HG02981 (cell line): ENCODE measurements at regions not wholly inside any gene's neighbourhood (a gene's known extent, or its start where the extent isn't known, plus 50 kb on each side); places are given as distances from the start of the nearest gene placed in this dataset.

Experiments
- ATAC-seq: cut with Tn5 transposase; IDR thresholded peaks from one replicate; pipeline ENCODE4 v1.9.1; 2021; ENCODE audit warnings: mild to moderate bottlenecking, moderate library complexity; ENCODE audit not compliant: unreplicated experiment

- no peak for ATAC-seq
Observed at GRCh38 chr13:82878536-82878935, 1003.7 kb downstream of the SLITRK1 start.

DNA sequence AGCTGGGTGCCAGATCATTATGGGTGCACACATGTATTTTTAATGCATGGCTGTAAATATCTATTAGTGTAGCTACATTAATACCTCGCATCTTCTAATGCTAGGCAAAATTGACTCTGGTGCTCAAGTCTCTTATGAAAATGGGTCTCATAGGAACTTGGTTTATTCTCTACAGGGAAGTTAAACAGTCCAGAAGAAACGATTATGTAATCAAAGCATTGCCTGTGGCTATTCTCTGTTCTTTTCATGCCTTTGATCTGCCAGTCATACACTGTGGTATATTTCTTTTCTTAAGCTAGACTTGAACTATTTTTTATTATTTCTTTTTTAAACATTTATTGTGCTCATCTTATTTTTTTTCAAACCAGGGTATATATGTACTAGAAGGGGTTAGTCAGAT, 1015.0 kb downstream of the SLITRK1 start:
- ATAC-seq: no peak

DNA sequence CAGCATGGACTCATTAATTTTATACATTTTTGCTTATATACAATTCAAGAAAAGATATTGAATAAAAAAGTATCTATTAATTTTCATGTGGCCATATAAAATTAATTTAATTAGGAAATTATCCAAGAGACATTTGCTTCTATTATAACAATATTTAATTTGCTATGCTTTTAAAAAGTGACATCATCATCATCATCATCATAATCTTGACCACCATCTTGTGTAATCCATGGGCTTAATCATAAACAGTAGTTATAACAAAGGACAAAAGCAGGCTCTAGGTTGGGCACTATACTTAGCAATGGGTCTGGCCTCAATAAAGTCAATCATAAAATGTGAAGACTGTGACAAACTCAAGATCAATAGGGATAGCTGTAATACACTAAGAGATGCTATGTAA, 1031.6 kb downstream of the SLITRK1 start:
- ATAC-seq: no peak

DNA sequence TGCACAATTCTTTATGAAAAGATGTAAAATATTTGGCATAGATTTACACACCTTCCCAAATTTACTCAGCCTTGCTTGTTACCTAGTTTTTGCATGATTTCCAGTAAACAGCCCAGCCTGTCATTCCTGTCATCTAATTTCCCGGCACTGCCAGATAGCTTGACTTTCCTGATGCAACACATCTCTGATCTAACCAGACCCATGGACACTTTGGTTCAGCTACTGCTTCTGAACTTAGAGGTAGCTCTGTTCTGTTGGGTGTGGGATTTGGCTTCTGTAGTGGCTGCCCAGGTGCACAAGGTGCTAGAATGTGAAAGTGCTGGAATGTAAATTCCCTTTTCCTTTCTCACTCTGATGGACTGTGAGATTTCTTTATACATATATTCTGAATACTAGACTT, 1033.5 kb downstream of the SLITRK1 start:
- ATAC-seq: no peak

DNA sequence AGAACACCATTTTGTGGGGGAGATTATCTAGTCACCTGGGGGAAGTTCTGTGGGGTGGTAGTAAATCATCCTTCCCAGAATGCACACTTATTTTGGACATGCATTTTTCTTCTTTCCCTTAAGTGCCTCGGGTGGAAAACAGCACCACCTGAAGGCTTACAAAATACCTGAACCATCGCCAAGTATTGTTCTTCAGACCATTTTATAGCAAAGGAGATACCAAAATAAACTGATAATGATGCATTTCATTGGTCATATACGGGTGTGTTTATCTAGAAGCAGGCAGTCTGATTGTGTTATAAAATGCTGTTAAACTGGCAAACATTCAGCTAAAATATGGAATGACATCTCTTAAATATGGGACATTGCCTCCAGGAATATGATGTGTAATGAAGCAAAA, 1034.7 kb downstream of the SLITRK1 start:
- no peak for ATAC-seq

DNA sequence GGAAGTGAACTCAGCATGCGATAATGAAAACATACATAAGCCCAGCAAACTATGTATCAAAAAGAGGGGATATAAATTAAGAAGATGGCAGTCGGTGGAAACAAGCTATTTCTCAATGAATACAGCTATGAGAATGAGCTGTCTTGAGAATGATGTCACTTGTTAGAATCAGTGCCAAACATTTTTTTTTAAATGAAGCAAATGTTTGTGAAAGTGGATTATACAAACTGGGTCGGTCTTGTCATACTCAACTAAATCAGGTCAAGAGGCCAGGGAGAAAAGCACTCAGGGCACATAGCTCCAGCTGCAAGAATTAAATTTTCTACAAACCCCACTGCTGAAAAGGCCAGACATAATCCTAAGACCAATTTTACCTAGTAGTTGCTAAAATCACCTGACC, 1048.4 kb downstream of the SLITRK1 start:
- ATAC-seq: no peak

- ATAC-seq: no peak
Observed at GRCh38 chr13:82829040-82829439, 1053.2 kb downstream of the SLITRK1 start.

GRCh38 chr13:82827724-82828123, 1054.5 kb downstream of the SLITRK1 start:
- ATAC-seq: no peak

- no peak for ATAC-seq
Observed at GRCh38 chr13:82822935-82823334, 1059.3 kb downstream of the SLITRK1 start.

DNA sequence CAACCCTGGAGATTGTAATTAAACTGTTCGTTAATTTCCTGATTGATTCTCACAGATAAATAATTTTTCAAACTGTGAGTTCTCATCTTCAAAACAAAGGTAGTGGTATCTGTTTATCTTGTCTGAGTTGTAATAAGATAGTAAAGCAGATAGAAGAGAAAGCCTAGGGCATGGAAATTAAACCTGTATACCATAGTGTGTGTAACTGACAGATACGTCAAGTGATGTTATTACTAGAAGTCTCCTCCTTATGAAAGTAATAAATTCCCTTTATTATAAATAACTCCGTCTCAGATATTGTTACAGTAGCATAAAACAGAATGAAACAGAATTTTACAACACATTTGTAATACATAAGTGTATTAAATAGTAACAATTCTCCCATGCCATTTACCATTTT, 1065.1 kb downstream of the SLITRK1 start:
- ATAC-seq: no peak

- no peak for ATAC-seq
Observed at GRCh38 chr13:82815791-82816190, 1066.5 kb downstream of the SLITRK1 start.

DNA sequence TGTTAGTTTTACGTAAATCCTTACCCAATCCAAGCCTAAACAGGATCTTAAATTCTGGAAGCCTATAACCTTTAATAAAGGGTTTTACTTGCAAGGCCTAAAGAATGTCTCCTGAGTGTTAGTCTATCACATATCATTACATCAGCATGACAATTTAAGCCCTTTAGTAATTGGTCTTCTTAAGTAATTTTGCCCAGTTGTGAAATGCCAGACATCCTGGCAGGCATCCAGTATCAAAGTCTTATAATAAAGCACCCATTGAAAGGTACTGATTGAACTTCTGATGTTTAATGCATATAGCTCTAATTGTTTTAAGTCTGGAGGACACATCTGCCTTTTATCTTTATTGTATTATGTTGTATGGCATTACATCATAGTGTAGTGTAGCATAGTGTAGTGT, 1078.9 kb downstream of the SLITRK1 start:
- no peak for ATAC-seq

DNA sequence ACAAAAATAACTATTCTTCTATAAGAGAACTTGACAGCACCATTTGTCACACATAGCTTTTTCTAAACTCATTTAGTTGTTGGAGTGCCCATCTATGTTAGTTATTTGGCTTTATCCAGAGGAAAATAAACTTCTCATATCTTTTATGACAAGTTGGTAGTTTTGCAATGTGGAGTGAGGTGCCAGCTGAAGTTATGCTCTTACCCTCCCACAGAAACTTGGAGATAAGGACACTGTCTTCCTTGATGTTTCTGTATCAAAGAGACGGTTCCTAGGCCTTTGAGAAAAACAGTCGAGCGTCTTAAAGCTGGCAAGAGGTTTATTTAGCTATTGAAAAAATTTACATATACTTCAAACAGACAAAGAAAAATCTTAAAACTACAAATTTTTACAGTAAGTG, 1079.7 kb downstream of the SLITRK1 start:
- ATAC-seq: no peak

DNA sequence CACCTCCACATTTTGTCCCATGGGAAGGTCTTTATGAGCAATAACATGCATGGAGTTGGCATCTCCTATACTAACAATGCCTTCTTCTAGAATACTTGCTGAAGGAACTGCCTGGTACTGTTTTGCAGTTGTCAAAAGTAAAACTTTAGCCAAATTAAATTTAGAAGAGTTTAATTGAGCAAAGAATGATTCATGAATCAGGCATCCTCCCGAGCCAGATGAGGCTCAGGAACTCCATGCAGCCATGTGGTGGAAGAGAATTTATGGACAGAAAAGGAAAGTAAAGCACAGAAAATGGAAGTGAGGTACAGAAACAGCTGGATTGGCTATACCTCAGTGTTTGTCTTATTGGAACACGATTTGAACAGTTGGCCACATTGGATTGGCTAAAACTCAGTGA, 1081.9 kb downstream of the SLITRK1 start:
- no peak for ATAC-seq

GRCh38 chr13:82797876-82798275, 1084.4 kb downstream of the SLITRK1 start:
- ATAC-seq: no peak

DNA sequence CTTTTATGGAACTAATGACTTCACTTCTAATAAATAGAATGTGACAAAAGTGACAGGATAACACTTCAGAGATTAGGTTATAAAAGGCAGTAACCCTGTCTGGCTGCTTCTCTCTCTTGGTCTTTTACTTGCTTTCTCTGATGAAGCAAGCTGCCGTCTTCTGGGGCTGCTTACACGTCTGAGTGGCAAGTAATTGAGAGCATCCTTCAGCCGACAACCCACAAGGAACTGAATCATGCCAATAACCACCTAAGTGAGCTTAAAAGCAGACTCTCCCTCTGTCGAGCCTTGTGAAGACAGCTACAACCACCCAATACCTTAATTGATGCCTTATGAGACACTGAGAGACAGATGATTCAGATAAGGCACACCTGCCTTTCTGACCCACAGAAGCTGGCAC, 1091.2 kb downstream of the SLITRK1 start:
- no peak for ATAC-seq

DNA sequence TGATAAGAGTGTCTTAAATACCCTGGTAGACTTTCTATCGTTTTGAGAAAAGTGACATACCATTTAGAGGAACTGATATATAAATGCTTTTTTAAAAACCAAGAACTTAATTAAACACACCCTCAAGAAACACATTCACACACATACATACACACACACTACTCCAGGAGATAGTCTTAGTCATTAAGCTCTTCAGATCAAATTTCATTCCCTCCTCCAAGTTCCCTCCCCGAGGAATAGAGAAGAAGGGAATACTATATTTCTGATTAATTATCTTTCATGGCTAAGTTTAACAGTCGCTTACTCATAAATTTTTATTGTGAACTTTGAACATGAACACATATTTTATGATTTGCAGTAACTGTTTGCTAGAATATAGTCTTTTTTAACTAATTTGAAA, 1109.5 kb downstream of the SLITRK1 start:
- ATAC-seq: no peak

GRCh38 chr13:82766732-82767321, 1115.4 kb downstream of the SLITRK1 start:
- ATAC-seq: no peak

GRCh38 chr13:82758044-82758443, 1124.2 kb downstream of the SLITRK1 start:
- ATAC-seq: no peak

GRCh38 chr13:82751206-82751605, 1131.1 kb downstream of the SLITRK1 start:
- no peak for ATAC-seq

GRCh38 chr13:82749551-82749950, 1132.7 kb downstream of the SLITRK1 start:
- no peak for ATAC-seq

GRCh38 chr13:82747958-82748357, 1134.3 kb downstream of the SLITRK1 start:
- ATAC-seq: no peak

- no peak for ATAC-seq
Observed at GRCh38 chr13:82747291-82747690, 1135.0 kb downstream of the SLITRK1 start.

- no peak for ATAC-seq
Observed at GRCh38 chr13:82740442-82740841, 1141.8 kb downstream of the SLITRK1 start.
